ENCODE measurements at regions not wholly inside any gene's neighbourhood (a gene's known extent, or its start where the extent isn't known, plus 50 kb on each side); places are given as distances from the start of the nearest gene placed in this dataset.

DNA sequence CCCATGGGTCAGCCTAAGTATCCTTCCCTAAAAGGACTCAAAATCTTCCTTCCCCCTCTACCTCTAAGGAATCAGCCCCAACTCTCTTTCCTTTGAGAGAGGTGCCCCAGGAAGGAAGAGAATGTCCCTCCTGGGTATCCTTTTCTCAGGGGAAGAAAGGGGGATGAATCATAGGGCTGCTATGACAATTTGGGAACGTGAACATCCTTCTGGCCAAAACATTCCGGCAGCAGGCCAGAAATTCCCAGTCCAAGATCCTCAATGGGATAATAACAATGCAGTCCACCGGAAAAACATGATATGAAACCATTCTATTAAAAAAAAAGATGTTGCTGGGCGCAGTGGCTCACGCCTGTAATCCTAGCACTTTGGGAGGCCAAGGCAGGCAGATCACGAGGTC is 50.8 kb upstream of the CACNA2D3 start:
- Histone ChIP-seq H3K9me3 (replicated peaks in 1 of 11) (peaks cover 19 to 33% (median 27%) of the 10 kb centered on the region in 11 experiments), H3K9ac (no peak overlapping the region), H3K4me3 (no peak overlapping the region)

DNA sequence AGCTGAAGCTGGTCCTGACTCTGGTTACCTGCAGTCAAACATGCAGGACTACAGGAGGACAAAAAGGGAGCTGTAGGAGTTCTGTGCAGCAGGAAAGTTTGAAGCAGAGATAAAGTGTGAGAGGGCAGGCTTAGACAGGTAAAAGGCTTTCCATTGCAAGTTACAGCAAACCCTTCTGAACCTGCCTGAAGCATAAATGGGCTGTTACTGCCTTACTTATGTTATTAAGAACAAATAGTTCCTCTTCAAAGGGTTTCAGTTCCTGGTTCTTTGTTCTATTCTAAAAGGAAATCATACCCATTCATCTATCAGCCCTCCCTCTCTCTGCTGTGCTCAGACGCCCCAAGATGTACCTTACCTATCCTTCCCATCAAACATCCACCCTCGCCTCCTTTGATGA is 52.4 kb upstream of the CACNA2D3 start:
- no peak overlapping the region for H3K27ac ChIP-seq

More for the DNA sequence above, 50.8 kb upstream of the CACNA2D3 start:
- Histone ChIP-seq H3K4me2 (no peak overlapping the region), H3K27me3 (no peaks in the 10 kb centered on the region), H3K4me1 (peaks cover 0 to 37% (median 0%) of the 10 kb centered on the region in 10 experiments; a peak in 5 of 20 replicates), H3K36me3 (peaks cover 0 to 4% (median 0%) of the 10 kb centered on the region in 11 experiments; a peak in 1 of 22 replicates), H3K27ac (no peak overlapping the region), H4K20me1 (no peaks in the 10 kb centered on the region)
- no peak for TF ChIP-seq Cebpa-rat (IDR thresholded peaks at IDR 0.05)

DNA sequence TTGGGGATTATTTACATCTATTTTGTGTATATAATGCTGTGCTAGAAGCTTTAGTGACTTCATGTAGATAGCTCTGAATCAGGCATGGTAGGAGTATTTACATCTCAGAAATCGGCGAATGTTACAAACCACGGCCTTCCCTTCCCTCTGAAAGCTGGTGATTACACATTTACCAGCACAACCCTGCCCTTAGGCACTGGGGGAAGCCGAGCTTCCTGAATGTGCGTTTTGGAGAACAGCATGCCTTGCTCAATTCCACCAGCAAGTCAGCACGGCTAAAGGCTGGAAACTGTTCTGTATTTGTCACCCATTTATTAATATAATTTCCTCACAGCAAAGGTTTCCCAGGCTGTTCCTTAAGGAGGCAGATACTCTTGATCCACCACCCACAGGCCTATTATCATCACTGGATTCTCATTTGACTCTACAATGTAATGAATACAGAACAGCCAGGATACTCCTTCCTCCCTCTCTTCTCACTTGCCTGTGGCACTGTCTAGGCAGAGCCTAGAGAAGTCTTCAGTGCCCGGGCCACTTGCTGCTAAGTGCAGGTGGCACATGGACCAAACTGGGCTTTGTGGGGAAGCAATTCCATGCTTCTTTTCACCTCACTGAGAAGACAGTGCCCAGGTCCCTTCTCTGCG is 55.2 kb upstream of the CACNA2D3 start:
- Histone ChIP-seq H3K36me3 (peaks cover 0 to 4% (median 0%) of the 10 kb centered on the region in 11 experiments; a peak in 1 of 22 replicates), H3K9me3 (replicated peaks in 1 of 11) (peaks cover 19 to 33% (median 27%) of the 10 kb centered on the region in 11 experiments), H3K4me1 (peaks cover 0 to 45% (median 0%) of the 10 kb centered on the region in 10 experiments; a peak in 5 of 20 replicates), H4K20me1 (no peaks in the 10 kb centered on the region), H3K27ac (peak overlapping the region in 2 of 11 experiments; percentile 59 to 62; a peak in 3 of 22 replicates), H3K27me3 (no peaks in the 10 kb centered on the region), H3K9ac (peak overlapping the region in 2 of 11 experiments; percentile 27 to 49; a peak in 2 of 22 replicates), H3K4me2 (peak overlapping the region in 3 of 11 experiments; percentile 16 to 80 (median 73); a peak in 5 of 22 replicates), H3K4me3 (no peak overlapping the region)
- TF ChIP-seq Cebpa-rat (IDR thresholded peaks at IDR 0.05): no peak

More for the DNA sequence above, 52.4 kb upstream of the CACNA2D3 start:
- no peak for TF ChIP-seq Cebpa-rat (IDR thresholded peaks at IDR 0.05)
- Histone ChIP-seq H3K4me3 (0 out of 20 replicates have a peak overlapping the region, but pooled peaks of 1 of the 10 experiments have one; percentile 15), H3K4me2 (peak overlapping the region in 2 of 11 experiments; percentile 53 to 77; a peak in 4 of 22 replicates), H3K4me1 (peaks cover 0 to 52% (median 0%) of the 10 kb centered on the region in 10 experiments; a peak in 5 of 20 replicates), H3K36me3 (peaks cover 0 to 4% (median 0%) of the 10 kb centered on the region in 11 experiments; a peak in 1 of 22 replicates), H3K9me3 (replicated peaks in 1 of 11) (peaks cover 19 to 33% (median 27%) of the 10 kb centered on the region in 11 experiments), H4K20me1 (no peaks in the 10 kb centered on the region), H3K27me3 (no peaks in the 10 kb centered on the region), H3K9ac (no peak overlapping the region)

DNA sequence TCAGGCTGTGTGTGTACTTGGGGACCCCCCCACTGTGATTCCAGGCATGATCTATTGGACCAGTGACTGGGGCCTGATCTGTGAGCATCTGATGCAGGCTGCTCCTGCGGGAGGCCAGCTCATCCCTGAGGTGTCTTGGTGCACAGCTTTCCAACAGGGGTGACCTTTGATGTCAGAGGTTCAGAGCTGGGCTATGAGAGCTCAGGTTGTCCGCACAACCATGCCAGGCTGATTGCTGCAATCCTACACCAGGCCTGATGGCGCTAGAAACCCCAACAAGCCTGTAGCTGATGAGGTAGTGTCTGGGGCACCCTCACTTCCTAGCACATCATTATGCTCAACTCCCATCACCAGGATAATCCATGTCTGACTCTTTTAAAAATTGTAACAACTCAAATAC is 56.1 kb upstream of the CACNA2D3 start:
- no peaks in the 10 kb centered on the region for H4K20me1 ChIP-seq
- peak overlapping the region in 1 of 11 experiments; percentile 27; a peak in 1 of 22 replicates for H3K9ac ChIP-seq
- H3K4me2 ChIP-seq: peak overlapping the region in 3 of 11 experiments; percentile 16 to 80 (median 73); a peak in 5 of 22 replicates
- H3K4me3 ChIP-seq: no peak overlapping the region
- H3K4me1 ChIP-seq: peaks cover 0 to 45% (median 0%) of the 10 kb centered on the region in 10 experiments; a peak in 5 of 20 replicates
- TF ChIP-seq Cebpa-rat (IDR thresholded peaks at IDR 0.05): no peak
- peak overlapping the region in 2 of 11 experiments; percentile 59 to 62; a peak in 2 of 22 replicates for H3K27ac ChIP-seq
- peaks cover 0 to 4% (median 0%) of the 10 kb centered on the region in 11 experiments; a peak in 1 of 22 replicates for H3K36me3 ChIP-seq
- no peaks in the 10 kb centered on the region for H3K27me3 ChIP-seq
- H3K9me3 ChIP-seq (replicated peaks in 1 of 11): peaks cover 12 to 24% (median 22%) of the 10 kb centered on the region in 11 experiments

DNA sequence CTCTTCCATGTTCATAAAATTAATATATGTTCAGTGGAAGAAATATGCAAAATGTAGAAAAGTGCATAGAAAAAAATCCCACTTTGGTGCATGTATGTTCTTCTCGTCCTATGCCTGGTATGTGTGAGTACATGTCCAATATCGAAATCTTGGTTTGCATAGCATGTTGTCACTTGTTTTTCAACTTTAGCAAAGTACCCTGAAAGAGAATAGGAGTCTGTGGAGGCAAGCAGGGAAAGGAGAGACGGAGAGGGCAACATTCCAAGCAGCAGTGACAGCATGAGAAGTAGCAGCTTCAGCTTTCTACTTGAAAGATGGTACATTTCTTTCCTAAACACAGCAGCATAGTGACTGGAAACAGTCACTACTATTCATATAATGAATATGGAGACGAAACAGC is 56.8 kb upstream of the CACNA2D3 start:
- peaks cover 6 to 18% (median 16%) of the 10 kb centered on the region in 11 experiments for H3K9me3 ChIP-seq (replicated peaks in 1 of 11)
- TF ChIP-seq Cebpa-rat (IDR thresholded peaks at IDR 0.05): no peak

DNA sequence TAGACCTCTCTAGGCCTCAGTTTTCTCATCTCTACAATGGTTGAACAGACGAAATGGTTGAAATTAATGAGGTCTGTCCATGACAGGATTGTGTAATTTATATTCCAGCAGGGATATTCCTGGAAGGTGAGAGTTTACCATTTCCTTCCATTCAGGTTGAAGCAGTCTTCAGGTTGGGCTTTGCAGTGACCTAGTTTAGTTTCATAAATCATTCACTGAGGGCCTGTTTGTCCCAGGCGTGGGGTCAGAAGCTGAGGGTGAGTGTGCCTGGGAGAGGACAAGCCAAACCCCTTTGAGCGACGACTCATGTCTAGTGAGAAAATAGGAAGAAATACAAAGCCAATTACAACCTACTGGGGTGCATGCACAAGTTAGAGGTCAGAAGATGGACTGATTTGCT is 57.2 kb upstream of the CACNA2D3 start:
- no peak for TF ChIP-seq Cebpa-rat (IDR thresholded peaks at IDR 0.05)
- no peak overlapping the region for H3K27ac ChIP-seq
- H3K4me2 ChIP-seq: no peak overlapping the region
- peaks cover 1 to 13% (median 11%) of the 10 kb centered on the region in 11 experiments for H3K9me3 ChIP-seq (replicated peaks in 1 of 11)
- H3K36me3 ChIP-seq: no peaks in the 10 kb centered on the region
- no peak overlapping the region for H3K4me3 ChIP-seq
- no peaks in the 10 kb centered on the region for H3K27me3 ChIP-seq
- peaks cover 0 to 44% (median 0%) of the 10 kb centered on the region in 10 experiments; a peak in 5 of 20 replicates for H3K4me1 ChIP-seq
- H4K20me1 ChIP-seq: no peaks in the 10 kb centered on the region
- H3K9ac ChIP-seq: no peak overlapping the region

More for the DNA sequence above, 56.8 kb upstream of the CACNA2D3 start:
- H3K4me1 ChIP-seq: peaks cover 0 to 45% (median 0%) of the 10 kb centered on the region in 10 experiments; a peak in 5 of 20 replicates
- H3K27ac ChIP-seq: no peak overlapping the region
- no peaks in the 10 kb centered on the region for H4K20me1 ChIP-seq
- H3K4me2 ChIP-seq: peak overlapping the region in 2 of 11 experiments; percentile 73 to 80; a peak in 1 of 22 replicates
- H3K4me3 ChIP-seq: no peak overlapping the region
- H3K36me3 ChIP-seq: peaks cover 0 to 1% (median 0%) of the 10 kb centered on the region in 11 experiments; a peak in 1 of 22 replicates
- no peaks in the 10 kb centered on the region for H3K27me3 ChIP-seq
- no peak overlapping the region for H3K9ac ChIP-seq

DNA sequence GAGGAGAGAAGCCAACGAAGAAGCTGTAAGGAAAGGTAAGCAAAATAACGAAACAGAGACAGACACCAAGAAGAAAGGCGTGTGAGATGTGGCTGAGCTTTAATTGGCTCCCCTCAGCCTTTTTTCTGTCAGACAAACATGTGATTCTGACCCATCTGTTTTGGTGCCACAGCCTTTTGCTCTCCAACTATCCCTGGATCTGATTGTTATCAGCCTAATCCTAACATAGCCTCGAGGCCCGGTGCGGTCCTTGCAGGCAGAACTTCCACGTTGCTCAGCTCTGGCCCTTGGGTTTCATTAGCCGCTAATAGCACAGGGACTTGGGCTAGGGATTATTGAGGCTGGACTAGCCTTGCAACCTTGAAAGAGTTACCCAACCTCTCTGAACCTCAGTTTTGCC is 57.9 kb upstream of the CACNA2D3 start:
- Histone ChIP-seq H3K27me3 (no peaks in the 10 kb centered on the region), H4K20me1 (no peaks in the 10 kb centered on the region)
- TF ChIP-seq Cebpa-rat (IDR thresholded peaks at IDR 0.05): no peak

DNA sequence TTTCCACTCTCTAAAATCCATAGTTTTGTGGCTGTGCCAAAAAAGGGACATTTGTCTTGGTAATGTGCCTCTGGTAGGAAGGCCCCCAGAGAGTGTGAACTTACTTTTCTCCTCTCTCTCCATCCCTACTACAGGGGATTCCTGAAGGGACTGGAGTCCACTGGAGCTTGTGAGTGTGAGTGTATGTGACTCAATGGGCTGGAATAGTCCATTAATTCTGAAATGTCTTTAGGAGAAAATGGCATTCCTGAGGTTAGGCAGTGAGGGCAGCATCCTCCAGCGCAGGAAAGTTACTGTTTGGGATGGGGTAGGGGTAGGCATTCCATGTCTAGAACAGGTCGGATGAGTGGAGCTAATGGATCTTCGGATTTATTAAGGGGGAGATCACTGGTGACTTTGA is 59.8 kb upstream of the CACNA2D3 start:
- Histone ChIP-seq H3K27ac (no peak overlapping the region), H4K20me1 (no peaks in the 10 kb centered on the region), H3K4me3 (no peak overlapping the region), H3K9ac (no peak overlapping the region), H3K9me3 (replicated peaks in 1 of 11) (no peaks in the 10 kb centered on the region), H3K4me1 (peaks cover 0 to 33% (median 0%) of the 10 kb centered on the region in 10 experiments; a peak in 5 of 20 replicates), H3K36me3 (no peaks in the 10 kb centered on the region), H3K27me3 (no peaks in the 10 kb centered on the region), H3K4me2 (no peak overlapping the region)
- TF ChIP-seq Cebpa-rat (IDR thresholded peaks at IDR 0.05): no peak

More for the DNA sequence above, 57.9 kb upstream of the CACNA2D3 start:
- Histone ChIP-seq H3K9ac (no peak overlapping the region), H3K36me3 (no peaks in the 10 kb centered on the region), H3K4me2 (no peak overlapping the region), H3K9me3 (replicated peaks in 1 of 11) (peaks cover 0 to 7% (median 5%) of the 10 kb centered on the region in 11 experiments; a peak in 19 of 22 replicates), H3K27ac (no peak overlapping the region), H3K4me1 (peaks cover 0 to 37% (median 0%) of the 10 kb centered on the region in 10 experiments; a peak in 5 of 20 replicates), H3K4me3 (no peak overlapping the region)

DNA sequence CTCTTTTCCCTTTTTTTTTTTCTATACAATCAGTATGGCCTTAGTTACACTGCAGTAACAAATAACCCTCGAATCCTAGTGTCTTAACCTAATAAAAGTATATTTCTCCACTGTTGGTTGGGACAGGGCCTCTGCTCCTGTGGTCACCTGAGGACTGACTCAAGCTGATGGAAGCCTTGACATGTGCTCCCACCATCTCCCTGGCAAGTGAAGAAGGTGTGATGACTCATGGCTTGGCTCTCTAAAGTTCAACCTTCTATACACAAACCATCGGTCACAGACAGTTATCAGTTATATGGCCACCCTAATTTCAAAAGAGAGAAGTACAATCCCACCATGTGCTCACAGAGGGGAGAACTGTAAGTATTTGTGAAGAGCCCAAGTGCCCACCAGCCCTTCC is 65.8 kb upstream of the CACNA2D3 start:
- no peak overlapping the region for H3K4me3 ChIP-seq
- H3K4me2 ChIP-seq: no peak overlapping the region
- no peak overlapping the region for H3K9ac ChIP-seq
- H3K9me3 ChIP-seq (replicated peaks in 1 of 11): no peaks in the 10 kb centered on the region
- H3K36me3 ChIP-seq: no peaks in the 10 kb centered on the region
- H3K4me1 ChIP-seq: peaks cover 0 to 41% (median 0%) of the 10 kb centered on the region in 10 experiments; a peak in 4 of 20 replicates
- H3K27me3 ChIP-seq: no peaks in the 10 kb centered on the region
- no peak for TF ChIP-seq Cebpa-rat (IDR thresholded peaks at IDR 0.05)
- H3K27ac ChIP-seq: no peak overlapping the region
- no peaks in the 10 kb centered on the region for H4K20me1 ChIP-seq
